ENCODE measurements at regions not wholly inside any gene's neighbourhood (a gene's known extent, or its start where the extent isn't known, plus 50 kb on each side); places are given as distances from the start of the nearest gene placed in this dataset.

DNA sequence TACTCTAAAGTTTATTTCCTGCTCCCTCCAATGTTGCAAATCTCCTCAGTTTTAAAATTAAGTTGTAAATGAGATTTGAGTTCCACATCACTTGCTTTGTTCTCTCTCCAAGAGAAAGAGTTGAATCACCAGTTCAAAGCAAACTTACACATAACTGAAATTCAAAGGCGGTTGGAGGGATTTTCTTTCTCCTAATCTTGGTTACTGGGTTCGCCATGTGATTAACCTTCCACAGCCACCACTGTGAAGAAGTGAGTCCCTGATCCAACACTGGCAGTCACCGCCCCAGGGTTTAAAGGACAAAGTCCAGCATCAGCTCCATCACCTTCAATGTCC, 247.1 kb downstream of the MYCN start:
- Mint-ChIP-seq H3K9me3 (no peaks in the 10 kb centered on the region), H3K27ac (no peak overlapping the region), H3K4me3 (no peak overlapping the region), H3K4me1 (ENCODE audit: low read depth) (no peaks in the 10 kb centered on the region), H3K36me3 (ENCODE audit: low read depth) (no peaks in the 10 kb centered on the region), H3K27me3 (peaks cover 4% of the 10 kb centered on the region)
- TF ChIP-seq, protein P1, sequence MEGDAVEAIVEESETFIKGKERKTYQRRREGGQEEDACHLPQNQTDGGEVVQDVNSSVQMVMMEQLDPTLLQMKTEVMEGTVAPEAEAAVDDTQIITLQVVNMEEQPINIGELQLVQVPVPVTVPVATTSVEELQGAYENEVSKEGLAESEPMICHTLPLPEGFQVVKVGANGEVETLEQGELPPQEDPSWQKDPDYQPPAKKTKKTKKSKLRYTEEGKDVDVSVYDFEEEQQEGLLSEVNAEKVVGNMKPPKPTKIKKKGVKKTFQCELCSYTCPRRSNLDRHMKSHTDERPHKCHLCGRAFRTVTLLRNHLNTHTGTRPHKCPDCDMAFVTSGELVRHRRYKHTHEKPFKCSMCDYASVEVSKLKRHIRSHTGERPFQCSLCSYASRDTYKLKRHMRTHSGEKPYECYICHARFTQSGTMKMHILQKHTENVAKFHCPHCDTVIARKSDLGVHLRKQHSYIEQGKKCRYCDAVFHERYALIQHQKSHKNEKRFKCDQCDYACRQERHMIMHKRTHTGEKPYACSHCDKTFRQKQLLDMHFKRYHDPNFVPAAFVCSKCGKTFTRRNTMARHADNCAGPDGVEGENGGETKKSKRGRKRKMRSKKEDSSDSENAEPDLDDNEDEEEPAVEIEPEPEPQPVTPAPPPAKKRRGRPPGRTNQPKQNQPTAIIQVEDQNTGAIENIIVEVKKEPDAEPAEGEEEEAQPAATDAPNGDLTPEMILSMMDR (IDR thresholded peaks at IDR 0.05), result no peak
- ChIA-PET POLR2A (no interaction called here), CTCF (no interaction called here)
- no peak for ATAC-seq (ENCODE audit: poor library complexity)
- Histone ChIP-seq H3K36me3 (ENCODE audit: insufficient read depth, low read length) (no peaks in the 10 kb centered on the region), H3K4me3 (ENCODE audit: low read length) (no peak overlapping the region), H3K9me3 (ENCODE audit: control insufficient read depth in 1 of 2, insufficient read depth in 1 of 2, low read length in 2 of 2) (peaks cover 0 to 7% of the 10 kb centered on the region in 2 experiments), H3K27ac (ENCODE audit: low read depth in 1 of 2, low read length in 2 of 2) (no peak overlapping the region), H3K4me1 (ENCODE audit: insufficient read depth, low read length) (no peaks in the 10 kb centered on the region), H3K27me3 (ENCODE audit: control insufficient read depth in 1 of 2, insufficient read depth in 2 of 2, low read length in 2 of 2) (no peaks in the 10 kb centered on the region)
- intact Hi-C loops (cut with DNase I, micrococcal nuclease), result no loop called here
- no peak for DNase-seq

DNA sequence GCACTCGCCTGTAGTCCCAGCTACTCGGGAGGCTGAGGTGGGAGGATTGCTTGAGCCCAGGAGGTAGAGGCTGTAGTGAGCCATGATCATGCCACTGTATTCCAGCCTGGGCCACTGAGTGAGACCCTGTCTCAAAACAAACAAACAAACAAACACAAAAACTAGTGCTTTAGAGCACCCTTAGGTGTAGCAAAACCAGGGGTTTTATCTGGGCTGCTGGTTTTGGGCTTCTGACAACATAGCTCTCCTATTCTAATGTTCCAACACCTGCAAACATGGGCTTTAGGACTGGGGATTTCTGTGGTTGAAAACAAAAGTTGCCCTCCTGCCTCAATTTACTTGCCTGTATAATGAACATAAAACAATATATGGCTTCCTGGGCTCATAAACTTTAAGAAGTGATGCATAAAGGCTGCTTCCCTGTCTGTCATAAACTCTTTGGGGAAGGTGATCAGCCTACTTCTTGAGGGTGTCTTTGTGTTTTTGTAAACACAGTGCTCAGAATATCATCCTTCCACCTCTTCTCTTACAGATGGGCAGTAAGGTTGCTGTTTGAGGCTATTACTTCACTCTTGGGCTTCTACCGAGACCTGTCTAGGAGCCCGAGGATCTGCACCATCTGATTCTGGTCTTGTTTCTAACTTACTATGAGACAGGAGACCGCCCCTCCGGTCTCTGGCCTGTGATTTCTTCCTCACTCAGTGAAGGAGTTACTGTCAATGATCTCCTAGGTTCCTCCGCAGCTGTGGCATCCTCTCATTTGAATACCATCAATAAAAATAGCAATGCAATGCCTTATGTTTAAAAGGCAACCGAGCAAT, 246.5 kb downstream of the MYCN start:
- no peaks in the 10 kb centered on the region for H3K27me3 ChIP-seq (ENCODE audit: control insufficient read depth in 1 of 2, insufficient read depth in 2 of 2, low read length in 2 of 2)
- no peak overlapping the region for H3K27ac ChIP-seq (ENCODE audit: low read depth in 1 of 2, low read length in 2 of 2)
- TF ChIP-seq, protein P1 (IDR thresholded peaks at IDR 0.05), result no peak
- Mint-ChIP-seq H3K4me3 (no peak overlapping the region), H3K27ac (no peak overlapping the region), H3K4me1 (ENCODE audit: low read depth) (no peaks in the 10 kb centered on the region), H3K27me3 (peaks cover 4% of the 10 kb centered on the region), H3K36me3 (ENCODE audit: low read depth) (no peaks in the 10 kb centered on the region), H3K9me3 (no peaks in the 10 kb centered on the region)
- ATAC-seq (ENCODE audit: poor library complexity) (no peak), DNase-seq (no peak)
- H3K4me3 ChIP-seq (ENCODE audit: low read length), result no peak overlapping the region
- POLR2A ChIA-PET, result no interaction called here
- no peaks in the 10 kb centered on the region for H3K36me3 ChIP-seq (ENCODE audit: insufficient read depth, low read length)
- CTCF ChIA-PET, result no interaction called here
- H3K4me1 ChIP-seq (ENCODE audit: insufficient read depth, low read length), result no peaks in the 10 kb centered on the region
- intact Hi-C loops (cut with DNase I, micrococcal nuclease), result no loop called here
- peaks cover 0 to 7% of the 10 kb centered on the region in 2 experiments for H3K9me3 ChIP-seq (ENCODE audit: control insufficient read depth in 1 of 2, insufficient read depth in 1 of 2, low read length in 2 of 2)

DNA sequence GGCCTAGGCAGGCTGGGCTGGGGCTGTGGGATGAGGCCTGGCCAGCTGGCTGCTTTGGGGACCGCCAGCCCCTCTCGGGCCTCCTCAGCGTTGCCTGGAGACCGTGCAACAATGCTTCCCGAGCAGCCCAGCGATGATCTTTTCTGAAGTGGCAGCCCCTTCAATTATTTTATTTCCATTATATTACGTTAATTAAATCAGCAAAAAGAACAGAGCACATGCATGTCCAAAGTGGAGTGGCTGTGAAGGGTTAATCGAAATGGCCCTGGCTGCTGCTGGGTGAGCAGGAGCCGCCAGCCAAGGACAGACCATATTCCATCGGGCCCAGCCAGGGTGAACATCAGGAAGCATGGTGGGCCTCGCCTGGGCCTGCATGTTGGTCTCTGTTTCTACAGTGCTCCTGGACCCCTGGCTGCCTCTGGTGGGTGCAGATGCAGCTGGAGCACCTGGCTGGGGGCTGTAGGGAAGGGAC, 245.5 kb downstream of the MYCN start:
- H3K4me3 ChIP-seq (ENCODE audit: low read length), result no peak overlapping the region
- no peaks in the 10 kb centered on the region for H3K36me3 Mint-ChIP-seq (ENCODE audit: low read depth)
- H3K27ac ChIP-seq (ENCODE audit: low read depth in 1 of 2, low read length in 2 of 2), result no peak overlapping the region
- no peaks in the 10 kb centered on the region for H3K27me3 ChIP-seq (ENCODE audit: control insufficient read depth in 1 of 2, insufficient read depth in 2 of 2, low read length in 2 of 2)
- no peak for DNase-seq
- H3K36me3 ChIP-seq (ENCODE audit: insufficient read depth, low read length), result no peaks in the 10 kb centered on the region
- H3K4me1 ChIP-seq (ENCODE audit: insufficient read depth, low read length), result no peaks in the 10 kb centered on the region
- H3K4me3 Mint-ChIP-seq, result no peak overlapping the region
- H3K9me3 ChIP-seq (ENCODE audit: control insufficient read depth in 1 of 2, insufficient read depth in 1 of 2, low read length in 2 of 2), result peaks cover 0 to 11% of the 10 kb centered on the region in 2 experiments
- no peaks in the 10 kb centered on the region for H3K9me3 Mint-ChIP-seq
- TF ChIP-seq, protein P1 (IDR thresholded peaks at IDR 0.05), result no peak
- no peak for ATAC-seq (ENCODE audit: poor library complexity)
- intact Hi-C loops (cut with DNase I, micrococcal nuclease), result no loop called here
- no peaks in the 10 kb centered on the region for H3K4me1 Mint-ChIP-seq (ENCODE audit: low read depth)
- CTCF ChIA-PET, result no interaction called here
- POLR2A ChIA-PET, result no interaction called here
- no peak overlapping the region for H3K27ac Mint-ChIP-seq
- peaks cover 4% of the 10 kb centered on the region for H3K27me3 Mint-ChIP-seq
